ENCODE measurements at regions not wholly inside any gene's neighbourhood (a gene's known extent, or its start where the extent isn't known, plus 50 kb on each side); places are given as distances from the start of the nearest gene placed in this dataset.

DNA sequence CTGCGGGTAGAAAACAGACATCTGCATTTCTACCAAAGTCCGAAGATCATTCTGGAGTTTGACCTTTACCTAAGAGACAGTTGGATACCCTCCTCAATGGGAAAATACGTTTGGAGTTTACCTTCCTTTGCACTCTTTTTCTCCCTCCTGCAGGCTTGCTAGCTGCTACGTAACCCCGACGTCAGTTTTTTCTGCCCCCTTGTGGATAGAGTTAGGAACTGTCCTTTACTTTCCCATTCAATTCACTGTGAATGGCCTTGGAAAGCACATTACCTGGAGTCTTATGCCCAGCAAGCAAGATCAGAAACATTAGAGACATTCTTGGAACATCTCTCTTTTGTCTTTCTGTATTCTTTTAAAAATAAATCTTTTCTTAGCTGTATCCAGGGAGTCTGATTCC, 250.7 kb downstream of the NAP1L3 start:
- Histone ChIP-seq H3K36me3 (ENCODE audit: control insufficient read depth, insufficient read depth, low read length) (no peaks in the 10 kb centered on the region), H3K4me1 (ENCODE audit: control insufficient read depth, insufficient read depth, low read length) (no peaks in the 10 kb centered on the region), H3K27me3 (ENCODE audit: control insufficient read depth, insufficient read depth, low read length) (no peaks in the 10 kb centered on the region), H3K4me3 (ENCODE audit: low read depth in 2 of 2, low read length in 2 of 2) (no peak overlapping the region), H3K27ac (ENCODE audit: low read length) (no peak overlapping the region), H3K9me3 (ENCODE audit: control insufficient read depth, insufficient read depth, low read depth, low read length) (no peaks in the 10 kb centered on the region)
- BruUV-seq (replicated peaks): no TSS peak
- in situ Hi-C loops (cut with HindIII; ENCODE audit: low pct_unique_long_range_greater_than_20kb, low sequenced_read_pairs): no loop called here
- ATAC-seq (0 out of 2 replicates have a peak, but pooled peaks have one; percentile 60), DNase-seq (ENCODE audit: low read depth, low spot score) (no peak)
- TF ChIP-seq CTCF (IDR thresholded peaks at IDR 0.05) (peak; percentile 64), SIN3A (IDR thresholded peaks at IDR 0.05; ENCODE audit: borderline replicate concordance, insufficient read depth, low read depth, low read length) (no peak), POLR2AphosphoS5 (IDR thresholded peaks at IDR 0.05; ENCODE audit: low read depth, low read length) (no peak), TCF7L2 (IDR thresholded peaks at IDR 0.05; ENCODE audit: low read depth, low read length) (no peak)
- TF ChIP-seq, protein P1, sequence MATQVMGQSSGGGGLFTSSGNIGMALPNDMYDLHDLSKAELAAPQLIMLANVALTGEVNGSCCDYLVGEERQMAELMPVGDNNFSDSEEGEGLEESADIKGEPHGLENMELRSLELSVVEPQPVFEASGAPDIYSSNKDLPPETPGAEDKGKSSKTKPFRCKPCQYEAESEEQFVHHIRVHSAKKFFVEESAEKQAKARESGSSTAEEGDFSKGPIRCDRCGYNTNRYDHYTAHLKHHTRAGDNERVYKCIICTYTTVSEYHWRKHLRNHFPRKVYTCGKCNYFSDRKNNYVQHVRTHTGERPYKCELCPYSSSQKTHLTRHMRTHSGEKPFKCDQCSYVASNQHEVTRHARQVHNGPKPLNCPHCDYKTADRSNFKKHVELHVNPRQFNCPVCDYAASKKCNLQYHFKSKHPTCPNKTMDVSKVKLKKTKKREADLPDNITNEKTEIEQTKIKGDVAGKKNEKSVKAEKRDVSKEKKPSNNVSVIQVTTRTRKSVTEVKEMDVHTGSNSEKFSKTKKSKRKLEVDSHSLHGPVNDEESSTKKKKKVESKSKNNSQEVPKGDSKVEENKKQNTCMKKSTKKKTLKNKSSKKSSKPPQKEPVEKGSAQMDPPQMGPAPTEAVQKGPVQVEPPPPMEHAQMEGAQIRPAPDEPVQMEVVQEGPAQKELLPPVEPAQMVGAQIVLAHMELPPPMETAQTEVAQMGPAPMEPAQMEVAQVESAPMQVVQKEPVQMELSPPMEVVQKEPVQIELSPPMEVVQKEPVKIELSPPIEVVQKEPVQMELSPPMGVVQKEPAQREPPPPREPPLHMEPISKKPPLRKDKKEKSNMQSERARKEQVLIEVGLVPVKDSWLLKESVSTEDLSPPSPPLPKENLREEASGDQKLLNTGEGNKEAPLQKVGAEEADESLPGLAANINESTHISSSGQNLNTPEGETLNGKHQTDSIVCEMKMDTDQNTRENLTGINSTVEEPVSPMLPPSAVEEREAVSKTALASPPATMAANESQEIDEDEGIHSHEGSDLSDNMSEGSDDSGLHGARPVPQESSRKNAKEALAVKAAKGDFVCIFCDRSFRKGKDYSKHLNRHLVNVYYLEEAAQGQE (IDR thresholded peaks at IDR 0.05; ENCODE audit: insufficient read depth in 1 of 2, low read depth in 2 of 2, low read length in 1 of 2): no peak
- CTCF ChIA-PET: no interaction called here
- intact Hi-C loops (cut with micrococcal nuclease; ENCODE audit: unreplicated experiment): loop anchor here (5.0 kb wide), 1 partner anchor 1190 kb away; no protein-coding TSS in a partner anchor
- POLR2A ChIA-PET: no interaction called here

DNA sequence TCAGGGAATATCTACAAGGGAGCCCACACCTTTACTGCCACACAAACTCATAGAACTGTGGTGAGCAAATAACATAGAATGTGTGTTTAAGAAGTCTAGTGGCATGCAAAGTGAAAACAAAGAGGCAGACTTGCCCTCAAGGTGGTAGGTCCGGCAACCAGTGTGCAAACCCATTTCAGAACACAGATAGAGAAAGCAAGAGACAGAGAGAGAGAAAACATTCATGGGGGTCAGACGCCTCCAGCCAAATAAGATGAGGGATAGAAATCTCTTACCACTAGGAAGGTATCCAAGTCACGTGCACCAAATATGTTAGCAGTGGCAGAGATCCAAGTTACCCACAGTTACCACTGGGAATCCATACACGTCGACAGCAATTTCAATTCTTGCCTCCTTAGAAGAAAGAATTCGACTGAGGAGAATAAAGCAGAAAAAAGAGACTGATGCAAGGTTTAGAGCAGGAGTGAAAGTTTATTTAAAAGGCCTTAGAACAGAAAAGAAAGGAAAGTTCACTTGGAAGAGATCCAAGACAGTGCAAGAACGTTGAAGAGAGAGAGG, 252.8 kb downstream of the NAP1L3 start:
- H3K4me1 ChIP-seq (ENCODE audit: control insufficient read depth, insufficient read depth, low read length): no peaks in the 10 kb centered on the region
- H3K36me3 ChIP-seq (ENCODE audit: control insufficient read depth, insufficient read depth, low read length): no peaks in the 10 kb centered on the region
- CTCF ChIA-PET: no interaction called here
- H3K4me3 ChIP-seq (ENCODE audit: low read depth in 2 of 2, low read length in 2 of 2): no peak overlapping the region
- no peak overlapping the region for H3K27ac ChIP-seq (ENCODE audit: low read length)
- no peaks in the 10 kb centered on the region for H3K9me3 ChIP-seq (ENCODE audit: control insufficient read depth, insufficient read depth, low read depth, low read length)
- no peak for TF ChIP-seq CTCF (IDR thresholded peaks at IDR 0.05)
- TF ChIP-seq, protein P1 (IDR thresholded peaks at IDR 0.05; ENCODE audit: insufficient read depth in 1 of 2, low read depth in 2 of 2, low read length in 1 of 2): no peak
- TF ChIP-seq TCF7L2 (IDR thresholded peaks at IDR 0.05; ENCODE audit: low read depth, low read length): no peak
- TF ChIP-seq POLR2AphosphoS5 (IDR thresholded peaks at IDR 0.05; ENCODE audit: low read depth, low read length): no peak
- TF ChIP-seq SIN3A (IDR thresholded peaks at IDR 0.05; ENCODE audit: borderline replicate concordance, insufficient read depth, low read depth, low read length): no peak
- intact Hi-C loops (cut with micrococcal nuclease; ENCODE audit: unreplicated experiment): loop anchor here (5.0 kb wide), 1 partner anchor 1188 kb away; no protein-coding TSS in a partner anchor
- no peak for DNase-seq (ENCODE audit: low read depth, low spot score)
- no TSS peak for BruUV-seq (replicated peaks)
- H3K27me3 ChIP-seq (ENCODE audit: control insufficient read depth, insufficient read depth, low read length): no peaks in the 10 kb centered on the region
- in situ Hi-C loops (cut with HindIII; ENCODE audit: low pct_unique_long_range_greater_than_20kb, low sequenced_read_pairs): no loop called here
- POLR2A ChIA-PET: no interaction called here
- ATAC-seq: no peak
